Fibroblast of skin of scalp (primary cell): ENCODE measurements at regions not wholly inside any gene's neighbourhood (a gene's known extent, or its start where the extent isn't known, plus 50 kb on each side); places are given as distances from the start of the nearest gene placed in this dataset.

Experiments used
- DNase-seq: peaks from one replicate; pipeline ENCODE4 v3.0.0-alpha.2; 2013

DNA sequence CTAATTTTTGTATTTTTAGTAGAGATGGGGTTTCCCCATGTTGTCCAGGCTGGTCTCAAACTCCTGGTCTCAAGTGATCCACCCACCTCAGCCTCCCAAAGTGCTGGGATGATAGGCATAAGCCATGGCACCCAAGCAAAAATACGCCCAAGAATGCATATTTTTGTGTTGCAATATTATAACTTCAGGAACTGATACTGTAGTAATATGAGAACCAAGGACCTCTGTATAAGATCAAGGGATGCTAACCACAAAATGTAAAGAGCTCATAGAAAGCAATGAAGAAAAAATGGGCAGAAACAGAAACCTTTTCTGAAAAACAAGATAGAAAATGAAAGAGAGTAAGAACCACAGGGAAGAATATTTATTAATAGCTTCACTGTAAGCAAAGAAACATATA lies 183.6 kb upstream of the RPL38 start:
- no peak for DNase-seq

DNA sequence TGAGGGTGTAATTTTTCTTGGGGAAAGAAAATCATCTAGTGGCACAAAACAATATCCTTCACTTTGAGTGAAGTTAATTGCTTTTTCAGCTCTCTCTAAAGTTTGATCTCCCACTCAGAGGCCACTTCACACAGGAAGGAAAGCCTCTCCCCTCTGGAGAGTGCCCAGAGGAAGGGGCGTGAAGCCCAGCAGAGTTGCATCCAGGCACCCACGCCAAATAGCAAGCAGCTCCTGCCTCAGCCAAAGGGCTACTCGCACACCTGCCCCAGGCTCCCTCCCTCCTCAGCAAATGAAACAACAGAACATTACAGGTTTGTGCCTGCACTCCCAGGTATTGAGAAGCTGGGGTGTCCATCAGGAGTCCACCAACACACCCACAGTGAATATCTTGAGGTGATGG lies 183.0 kb upstream of the RPL38 start:
- DNase-seq, result no peak

GRCh38 chr17:74024871-74025531 lies 178.5 kb upstream of the RPL38 start:
- no peak for DNase-seq

GRCh38 chr17:74027444-74027843 lies 176.0 kb upstream of the RPL38 start:
- no peak for DNase-seq

DNA sequence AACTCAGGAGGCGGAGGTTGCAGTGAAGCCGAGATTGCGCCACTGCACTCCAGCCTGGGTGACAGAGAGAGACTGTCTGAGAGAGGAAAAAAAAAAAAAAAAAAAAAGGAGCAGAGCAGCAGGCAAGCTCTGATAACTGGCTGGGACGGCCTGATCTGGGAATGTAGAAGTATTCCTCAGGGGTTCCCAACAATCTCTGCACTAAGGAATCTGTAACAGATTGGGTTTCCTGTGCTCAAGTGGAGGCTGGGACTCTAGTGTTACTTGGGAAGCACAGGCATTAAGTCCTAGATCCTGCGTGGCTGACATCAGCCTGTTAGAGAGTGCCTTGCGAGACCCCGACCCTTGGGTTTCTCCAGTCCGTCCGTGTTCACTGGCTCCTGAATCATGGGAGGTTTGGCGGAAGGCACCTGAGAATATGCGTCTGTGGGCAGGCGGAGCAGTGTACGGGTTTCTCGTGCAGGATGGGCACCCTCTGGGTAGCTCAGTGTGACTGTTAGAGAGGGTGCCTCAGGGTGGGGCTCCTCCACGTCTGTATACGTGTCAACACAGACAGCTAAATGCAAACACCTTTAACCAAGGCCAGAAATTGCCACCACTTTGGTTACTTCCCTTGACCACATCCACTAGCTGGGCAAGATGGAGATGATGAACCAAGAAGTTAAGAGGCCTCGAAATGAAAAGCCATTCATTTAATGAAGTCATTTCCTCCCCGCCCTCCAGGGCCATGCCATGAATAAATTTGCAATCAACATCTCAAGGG lies 174.9 kb upstream of the RPL38 start:
- no peak for DNase-seq

GRCh38 chr17:74031316-74032090 lies 172.0 kb upstream of the RPL38 start:
- DNase-seq, result no peak

- no peak for DNase-seq
These were observed 171.3 kb upstream of the RPL38 start for GRCh38 chr17:74032222-74032621.

DNA sequence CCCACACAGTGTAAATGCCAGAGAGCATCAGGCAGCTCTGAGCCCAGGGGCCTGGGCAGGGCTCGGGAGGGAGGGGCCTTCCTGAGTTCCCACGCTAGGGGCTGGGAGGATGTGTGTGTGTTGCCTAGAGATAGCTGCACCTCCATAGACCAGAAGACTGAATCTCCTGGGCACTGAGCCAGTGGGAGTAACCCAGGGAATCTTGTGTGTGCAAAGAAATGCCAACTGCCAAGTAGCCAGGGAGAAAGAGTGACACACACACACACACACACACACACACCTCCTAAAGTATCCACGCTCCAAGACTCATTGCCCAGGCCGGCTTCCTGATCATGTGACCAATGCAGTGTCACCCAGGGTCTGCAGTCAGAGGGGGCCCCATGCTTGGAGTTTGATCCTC lies 166.2 kb upstream of the RPL38 start:
- DNase-seq, result peak; percentile 46

GRCh38 chr17:74040291-74040690 lies 163.2 kb upstream of the RPL38 start:
- DNase-seq, result no peak

DNA sequence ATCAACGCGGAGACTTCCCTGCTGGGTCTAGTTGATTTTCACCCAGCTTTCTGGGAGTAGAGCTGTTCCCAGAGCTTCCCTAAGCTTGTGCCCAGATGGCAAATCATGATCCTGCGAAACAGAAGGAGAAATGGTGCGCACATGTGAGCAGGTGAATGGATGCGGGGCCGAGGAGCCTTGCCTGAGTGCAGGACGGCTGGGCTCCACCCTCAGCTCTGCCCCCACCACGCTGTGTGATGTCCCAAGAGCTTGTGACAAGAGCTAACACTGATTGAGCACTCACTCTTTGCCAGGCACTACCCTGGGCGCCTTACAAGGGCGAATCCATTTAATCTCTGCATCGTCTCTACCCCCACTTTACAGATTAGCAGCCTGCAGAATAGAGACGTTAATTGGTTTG lies 162.7 kb upstream of the RPL38 start:
- no peak for DNase-seq

GRCh38 chr17:74041869-74042640 lies 161.4 kb upstream of the RPL38 start:
- DNase-seq, result no peak

DNA sequence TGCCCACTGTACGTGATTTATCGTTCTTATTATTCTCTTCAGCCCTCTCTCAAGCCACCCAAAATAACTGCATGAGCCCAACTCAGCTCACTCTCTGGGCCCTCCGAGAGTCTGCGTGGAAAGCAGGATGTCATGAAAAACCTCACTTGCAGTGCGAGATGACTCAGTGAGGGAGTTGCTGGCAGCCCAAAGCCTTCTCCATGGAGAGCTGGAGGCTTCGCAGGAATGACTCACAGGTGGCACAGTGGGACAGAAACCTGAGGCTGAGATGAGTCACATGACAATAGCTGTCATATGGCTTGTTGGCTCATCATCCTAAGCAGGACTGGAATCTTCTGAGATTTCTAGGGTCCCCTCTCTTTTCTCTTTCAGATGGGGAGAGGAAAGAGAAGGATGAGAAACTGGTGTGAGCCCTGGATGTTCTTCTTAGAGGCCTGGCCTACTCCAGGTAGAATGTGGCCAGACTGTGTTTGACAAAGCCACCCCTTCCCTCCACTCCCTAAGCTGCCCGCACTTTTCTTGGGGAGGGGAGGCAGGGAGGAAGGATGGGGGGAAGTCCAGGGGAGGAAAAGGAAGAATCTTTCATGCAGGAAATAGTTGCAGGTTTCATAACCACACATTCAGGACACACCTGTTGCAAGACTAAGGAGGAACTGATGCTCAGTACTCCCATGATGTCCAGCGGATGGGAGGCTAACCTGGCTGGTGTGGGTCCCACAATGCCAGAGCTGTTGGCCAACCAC lies 160.6 kb upstream of the RPL38 start:
- DNase-seq, result peak; percentile 92

GRCh38 chr17:74043976-74044375 lies 159.5 kb upstream of the RPL38 start:
- no peak for DNase-seq

DNA sequence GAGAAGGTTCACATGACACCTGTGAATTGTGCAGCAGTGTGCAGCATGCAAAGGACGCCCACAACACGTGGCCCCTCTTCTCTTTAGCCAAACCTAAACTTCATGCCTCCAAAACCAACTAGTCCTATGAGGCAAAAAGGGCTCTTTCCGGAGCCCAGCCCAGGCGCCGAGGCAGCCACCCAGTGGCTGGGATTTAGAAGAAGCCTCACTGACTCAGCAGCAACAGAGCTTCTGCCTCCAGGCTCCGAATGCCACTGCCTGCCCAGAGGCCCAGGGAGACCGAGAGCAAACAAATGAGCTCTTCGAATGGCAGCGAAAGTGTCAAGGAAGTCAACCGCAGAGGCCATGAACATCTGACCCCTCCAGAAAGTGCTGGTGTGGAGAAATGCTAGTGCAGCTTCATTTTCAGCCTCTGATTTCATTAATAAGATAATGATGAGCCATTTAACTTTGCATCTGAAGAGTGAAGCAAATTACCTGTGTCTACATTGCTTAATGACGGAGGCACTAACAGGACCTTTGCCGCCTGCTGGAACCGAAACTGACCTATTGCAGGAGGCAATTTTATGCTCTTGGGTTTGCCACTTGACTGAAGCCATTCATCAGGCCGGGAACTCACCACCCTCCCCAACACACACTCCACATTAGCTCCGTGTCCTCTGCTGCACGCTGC lies 157.7 kb upstream of the RPL38 start:
- DNase-seq, result no peak

GRCh38 chr17:74049167-74049966 lies 154.1 kb upstream of the RPL38 start:
- no peak for DNase-seq

GRCh38 chr17:74049967-74050458 lies 153.5 kb upstream of the RPL38 start:
- DNase-seq, result no peak

DNA sequence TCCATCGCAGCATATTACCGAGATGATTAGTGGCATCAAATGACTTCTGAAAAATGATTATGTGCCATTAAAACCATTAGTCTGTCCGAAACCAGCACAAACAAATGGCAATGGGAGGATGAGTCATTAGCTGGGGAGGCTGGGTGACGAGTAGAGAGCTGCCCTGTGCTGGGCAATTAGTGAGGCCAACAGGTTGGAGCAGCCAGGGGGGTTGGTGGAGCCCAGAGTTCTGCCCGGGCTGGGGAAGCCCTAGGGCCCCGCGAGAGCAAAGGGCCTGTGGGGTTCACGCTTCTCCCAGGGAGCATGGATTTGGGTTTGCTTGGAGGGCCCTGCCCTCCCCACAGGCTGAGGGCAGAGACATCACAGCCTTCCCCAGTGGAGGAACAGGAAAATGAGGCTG lies 152.1 kb upstream of the RPL38 start:
- DNase-seq, result no peak

GRCh38 chr17:74052993-74053711 lies 150.3 kb upstream of the RPL38 start:
- no peak for DNase-seq

DNA sequence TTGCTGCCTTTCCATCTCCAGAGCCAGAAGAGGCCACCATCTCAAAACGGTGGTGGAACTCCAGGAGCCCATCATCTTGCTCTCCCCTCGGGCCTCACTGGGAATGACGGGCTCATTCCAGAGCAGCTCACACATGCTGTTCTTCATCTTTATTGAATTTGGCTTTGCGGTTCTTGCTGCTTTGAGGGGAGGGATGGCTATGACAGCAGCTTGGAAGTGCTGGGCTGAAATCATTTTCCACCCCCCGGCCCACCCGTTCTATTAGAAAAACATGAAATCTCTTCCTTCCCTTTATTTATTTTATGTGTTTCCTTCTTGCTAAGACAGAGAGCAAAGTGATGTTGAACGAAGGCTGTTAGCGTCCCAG lies 149.8 kb upstream of the RPL38 start:
- no peak for DNase-seq

- no peak for DNase-seq
These were observed 149.2 kb upstream of the RPL38 start for GRCh38 chr17:74054249-74054648.
